HEK293T (cell line): ENCODE measurements at regions not wholly inside any gene's neighbourhood (a gene's known extent, or its start where the extent isn't known, plus 50 kb on each side); places are given as distances from the start of the nearest gene placed in this dataset.

Experiments
- ARNT ChIP-seq: fragments of 450-650 bp; IDR thresholded peaks from 2 replicates; pipeline ENCODE4 v1.6.1; 2017; ENCODE audit warnings: mild to moderate bottlenecking
- BHLHE40 ChIP-seq: fragments of 450-650 bp; IDR thresholded peaks from 2 replicates; pipeline ENCODE4 v1.6.1; 2016; ENCODE audit warnings: mild to moderate bottlenecking, moderate library complexity, borderline replicate concordance
- CTBP1 ChIP-seq: fragments of 450-650 bp; IDR thresholded peaks from 2 replicates; pipeline ENCODE4 v1.6.1; 2016; ENCODE audit warnings: borderline replicate concordance
- ELF4 ChIP-seq: fragments of 450-650 bp; IDR thresholded peaks from 2 replicates; pipeline ENCODE4 v1.6.1; 2017; ENCODE audit warnings: antibody characterized with exemption
- FOXA1 ChIP-seq: fragments of 450-650 bp; IDR thresholded peaks from 2 replicates; pipeline ENCODE4 v1.6.1; 2016; ENCODE audit warnings: mild to moderate bottlenecking
- FOXM1 ChIP-seq: fragments of 450-650 bp; IDR thresholded peaks from 2 replicates; pipeline ENCODE4 v1.6.1; 2017; ENCODE audit warnings: mild to moderate bottlenecking, borderline replicate concordance
- HDGF ChIP-seq: fragments of 450-650 bp; IDR thresholded peaks from 2 replicates; pipeline ENCODE4 v1.6.1; 2017; ENCODE audit warnings: antibody characterized with exemption, borderline replicate concordance
- L3MBTL2 ChIP-seq: fragments of 450-650 bp; conservative IDR thresholded peaks from 2 replicates; pipeline ENCODE4 v1.6.1; 2016; ENCODE audit warnings: mild to moderate bottlenecking
- LEF1 ChIP-seq: fragments of 450-650 bp; IDR thresholded peaks from 2 replicates; pipeline ENCODE4 v1.6.1; 2017; ENCODE audit warnings: mild to moderate bottlenecking, borderline replicate concordance
- SP1 ChIP-seq: fragments of 450-650 bp; IDR thresholded peaks from 2 replicates; pipeline ENCODE4 v1.6.1; 2017
- SUZ12 ChIP-seq: fragments of 450-650 bp; IDR thresholded peaks from 2 replicates; pipeline ENCODE4 v1.6.1; 2016; ENCODE audit warnings: mild to moderate bottlenecking
- TARDBP ChIP-seq: fragments of 450-650 bp; IDR thresholded peaks from 2 replicates; pipeline ENCODE4 v1.6.1; 2016
- ZNF384 ChIP-seq: fragments of 450-650 bp; IDR thresholded peaks from 2 replicates; pipeline ENCODE4 v1.6.1; 2016
- TF ChIP-seq, protein P1 (sequence below): fragments of 450-650 bp; IDR thresholded peaks from 2 replicates; pipeline ENCODE4 v1.6.1; 2016

DNA sequence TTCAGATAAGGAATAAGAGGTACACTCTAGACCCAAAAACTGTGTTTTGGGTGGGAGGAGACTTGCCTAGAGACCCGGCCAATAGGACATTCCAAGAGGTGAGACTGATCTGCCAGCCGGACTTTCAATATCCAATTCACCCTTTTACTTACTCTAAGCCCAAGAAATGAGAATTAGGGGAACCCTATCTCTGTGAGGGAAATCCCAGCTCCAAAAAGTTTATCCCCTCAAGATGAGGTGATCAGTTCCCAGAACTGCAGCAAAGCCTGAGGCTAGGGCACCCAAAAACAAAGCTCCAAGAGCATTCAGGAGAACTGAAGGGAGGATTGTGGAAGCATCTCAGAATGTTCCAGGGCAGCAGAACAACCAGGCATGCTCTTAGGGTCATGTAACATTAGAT, 251.7 kb downstream of the PTTG2 start:
- TF ChIP-seq ELF4 (no peak), TARDBP (no peak), ARNT (no peak), FOXM1 (no peak), HDGF (no peak), ZNF384 (no peak), BHLHE40 (no peak), SUZ12 (no peak), SP1 (no peak), FOXA1 (no peak), CTBP1 (no peak), L3MBTL2 (no peak), LEF1 (no peak)
- TF ChIP-seq, protein P1, sequence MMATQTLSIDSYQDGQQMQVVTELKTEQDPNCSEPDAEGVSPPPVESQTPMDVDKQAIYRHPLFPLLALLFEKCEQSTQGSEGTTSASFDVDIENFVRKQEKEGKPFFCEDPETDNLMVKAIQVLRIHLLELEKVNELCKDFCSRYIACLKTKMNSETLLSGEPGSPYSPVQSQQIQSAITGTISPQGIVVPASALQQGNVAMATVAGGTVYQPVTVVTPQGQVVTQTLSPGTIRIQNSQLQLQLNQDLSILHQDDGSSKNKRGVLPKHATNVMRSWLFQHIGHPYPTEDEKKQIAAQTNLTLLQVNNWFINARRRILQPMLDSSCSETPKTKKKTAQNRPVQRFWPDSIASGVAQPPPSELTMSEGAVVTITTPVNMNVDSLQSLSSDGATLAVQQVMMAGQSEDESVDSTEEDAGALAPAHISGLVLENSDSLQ = no peak
